Forelimb muscle (tissue), 1 donor: ENCODE measurements at regions not wholly inside any gene's neighbourhood (a gene's known extent, or its start where the extent isn't known, plus 50 kb on each side); places are given as distances from the start of the nearest gene placed in this dataset.
A peak's percentile ranks its signal among the peaks of the same experiment; 100 is the strongest.

Source experiments
- DNase-seq: peaks from one replicate; pipeline ENCODE4 v3.0.0-alpha.2; 2013; ENCODE audit warnings: low read depth

DNA sequence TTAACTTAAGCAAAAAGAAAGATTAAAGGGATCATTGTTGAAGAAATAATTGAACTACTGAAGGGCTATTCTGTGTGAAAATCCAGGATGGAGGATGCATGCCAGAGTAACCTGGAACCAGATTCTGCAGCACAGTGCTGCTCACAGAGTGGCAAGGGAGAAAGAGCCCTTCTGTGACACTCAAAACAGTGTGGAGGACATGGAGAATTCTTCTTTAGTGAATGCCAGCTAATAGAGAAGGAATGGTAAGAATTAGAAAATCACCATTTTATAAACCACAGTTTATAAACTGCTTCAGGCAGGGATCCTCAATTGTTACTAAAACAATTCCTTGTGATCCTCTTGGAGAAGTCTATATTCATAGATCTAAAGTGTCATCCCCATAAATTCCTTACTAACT lies 70.4 kb upstream of the ARHGEF26 start:
- DNase-seq: no peak

DNA sequence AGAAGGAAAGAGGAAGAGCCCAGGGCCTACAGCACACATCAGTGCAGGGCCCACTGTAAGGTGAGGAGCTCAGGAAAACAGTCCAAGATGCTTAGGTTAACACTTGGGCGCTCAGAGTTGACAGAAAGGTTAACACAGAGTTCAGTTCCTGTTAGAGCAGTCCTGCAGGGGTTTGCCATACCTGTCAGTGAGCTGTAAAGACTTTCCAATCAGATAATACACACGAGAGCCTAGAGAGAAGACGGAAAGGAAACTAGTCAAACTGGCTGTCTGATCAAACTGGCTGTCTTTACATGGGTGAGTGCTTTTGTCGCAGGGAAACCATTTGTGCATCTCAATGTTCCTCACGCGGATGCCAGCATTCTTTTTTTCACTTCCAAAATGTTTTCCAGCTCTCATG lies 61.4 kb upstream of the ARHGEF26 start:
- no peak for DNase-seq

DNA sequence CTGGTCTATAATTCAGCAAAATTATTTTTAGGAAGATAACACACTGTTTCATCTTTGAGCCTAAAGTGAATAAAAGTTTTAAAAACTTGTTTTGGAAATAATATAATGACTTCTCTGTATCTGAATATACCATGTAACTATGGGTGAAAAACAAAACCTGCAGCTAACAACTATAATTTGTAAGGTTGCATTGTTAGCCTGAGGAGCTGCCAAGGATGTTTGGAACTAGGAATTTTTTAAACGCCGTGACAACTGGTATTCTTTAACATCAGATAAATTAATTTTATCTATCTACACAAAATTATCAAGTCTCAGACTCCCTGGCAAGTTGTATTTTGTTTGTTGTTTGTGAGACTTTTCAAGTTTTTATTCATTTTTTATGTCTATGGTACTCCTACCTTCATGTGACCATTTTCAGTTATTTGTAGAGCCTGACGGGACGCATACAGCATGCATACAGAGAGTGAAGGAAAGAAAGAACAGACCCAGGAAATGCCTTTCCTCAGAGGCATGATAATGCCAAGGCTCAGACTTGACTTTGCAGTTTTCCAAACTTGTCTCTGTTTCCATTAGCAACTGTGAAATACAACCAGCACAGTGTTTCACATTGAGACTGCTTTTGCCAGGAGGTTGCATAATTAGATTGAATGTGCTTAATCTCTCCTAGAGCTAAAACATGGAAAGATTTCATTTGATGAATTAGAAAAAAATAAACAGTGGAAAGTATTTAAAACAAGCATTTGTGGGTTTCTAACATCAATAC lies 60.8 kb upstream of the ARHGEF26 start:
- peak; percentile 54 for DNase-seq

DNA sequence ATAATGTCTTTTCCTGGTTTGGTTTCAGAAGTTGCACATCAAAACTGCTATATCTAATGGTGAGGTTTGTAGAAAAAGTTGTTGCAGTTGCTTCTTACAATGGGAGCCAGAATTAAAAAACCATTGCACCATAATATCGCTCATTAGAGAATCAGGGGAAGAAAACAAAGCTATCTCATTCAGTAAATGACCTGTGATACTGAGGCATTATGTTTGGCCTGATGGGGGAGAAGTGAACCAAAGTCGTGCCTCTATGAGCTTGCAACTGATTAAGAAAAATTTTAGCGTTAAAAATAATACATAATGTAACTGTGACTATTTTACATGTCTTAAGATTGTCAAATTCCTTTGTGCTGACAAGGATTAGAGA lies 60.2 kb upstream of the ARHGEF26 start:
- no peak for DNase-seq

DNA sequence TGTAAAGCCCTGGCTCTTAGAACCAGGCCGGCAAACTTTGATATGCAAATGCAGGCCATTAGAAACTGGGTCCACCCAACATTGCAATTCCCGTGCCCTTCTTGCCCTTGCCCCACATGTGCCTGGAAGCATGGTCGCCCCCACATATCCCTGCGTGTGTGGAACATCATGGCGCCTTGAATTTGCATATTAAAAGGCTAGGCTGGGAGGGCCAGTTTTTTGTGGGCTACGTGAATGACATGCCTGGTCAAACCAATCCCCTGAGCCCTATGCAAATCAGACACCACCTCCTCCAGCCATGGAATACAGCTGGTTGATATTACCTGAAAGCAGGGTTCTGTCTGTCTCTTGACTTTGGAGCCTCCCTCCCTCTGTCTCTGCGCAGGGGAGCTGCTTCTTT lies 58.7 kb upstream of the ARHGEF26 start:
- no peak for DNase-seq

DNA sequence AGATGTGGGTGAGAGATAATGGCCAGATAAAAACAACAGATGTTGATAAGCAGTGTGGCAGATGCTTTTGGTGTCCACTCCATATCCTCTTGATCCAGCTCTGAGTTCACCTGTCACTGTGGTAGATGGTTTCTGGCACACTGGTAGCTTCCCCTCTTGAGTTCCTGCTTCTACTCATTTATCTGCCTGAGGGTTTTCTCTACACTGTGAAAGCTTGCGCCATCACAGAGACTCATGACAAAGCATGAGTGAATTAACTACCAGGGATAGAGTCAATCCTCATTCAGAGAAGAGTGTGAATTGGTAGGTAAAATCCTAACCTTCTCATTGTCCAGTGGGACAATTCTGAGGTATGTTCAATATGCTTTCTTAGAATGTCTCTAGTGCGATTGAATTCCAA lies 50.0 kb upstream of the ARHGEF26 start:
- DNase-seq: no peak
